ENCODE measurements at regions not wholly inside any gene's neighbourhood (a gene's known extent, or its start where the extent isn't known, plus 50 kb on each side); places are given as distances from the start of the nearest gene placed in this dataset.

GRCh38 chr18:23077493-23078256 lies 57.6 kb upstream of the CABLES1 start:
- peak; percentile 65 for DNase-seq

- no peak for DNase-seq
Measured at GRCh38 chr18:23085066-23085465, 50.2 kb upstream of the CABLES1 start.
